ACC112 (cell line): ENCODE measurements at regions not wholly inside any gene's neighbourhood (a gene's known extent, or its start where the extent isn't known, plus 50 kb on each side); places are given as distances from the start of the nearest gene placed in this dataset.

ENCODE experiments used
- H2AFZ ChIP-seq: fragments of 200-600 bp; sonication (generic); one replicate; pipeline ENCODE4 v1.6.0; 2017; ENCODE audit warnings: antibody characterized with exemption, low read length; ENCODE audit not compliant: unreplicated experiment
- H3K27ac ChIP-seq: fragments of 200-600 bp; sonication (generic); 2 replicates; pipeline ENCODE4 v1.5.1; 2014; ENCODE audit warnings: low read depth, mild to moderate bottlenecking, antibody characterized with exemption, low read length, moderate library complexity
- H3K27me3 ChIP-seq: fragments of 200-600 bp; sonication (generic); 2 replicates; pipeline ENCODE4 v1.6.1; 2014; ENCODE audit warnings: mild to moderate bottlenecking, antibody characterized with exemption, low read length, moderate library complexity, mixed read lengths; ENCODE audit not compliant: insufficient read depth
- H3K36me3 ChIP-seq: fragments of 200-600 bp; sonication (generic); 2 replicates; pipeline ENCODE4 v1.6.1; 2016; ENCODE audit warnings: mild to moderate bottlenecking, antibody characterized with exemption, low read length, moderate library complexity, mixed read lengths; ENCODE audit not compliant: insufficient read depth
- H3K4me1 ChIP-seq: fragments of 200-600 bp; sonication (generic); one replicate; pipeline ENCODE4 v1.6.1; 2016; ENCODE audit warnings: low read length, mixed read lengths; ENCODE audit not compliant: insufficient read depth, unreplicated experiment, control insufficient read depth
- H3K4me3 ChIP-seq: fragments of 200-600 bp; sonication (generic); 2 replicates; pipeline ENCODE4 v1.5.1; 2014; ENCODE audit warnings: mild to moderate bottlenecking, low read depth, low read length
- H3K79me2 ChIP-seq: fragments of 200-600 bp; sonication (generic); one replicate; pipeline ENCODE4 v1.6.0; 2016; ENCODE audit warnings: low read length; ENCODE audit not compliant: control insufficient read depth, unreplicated experiment, insufficient read depth

DNA sequence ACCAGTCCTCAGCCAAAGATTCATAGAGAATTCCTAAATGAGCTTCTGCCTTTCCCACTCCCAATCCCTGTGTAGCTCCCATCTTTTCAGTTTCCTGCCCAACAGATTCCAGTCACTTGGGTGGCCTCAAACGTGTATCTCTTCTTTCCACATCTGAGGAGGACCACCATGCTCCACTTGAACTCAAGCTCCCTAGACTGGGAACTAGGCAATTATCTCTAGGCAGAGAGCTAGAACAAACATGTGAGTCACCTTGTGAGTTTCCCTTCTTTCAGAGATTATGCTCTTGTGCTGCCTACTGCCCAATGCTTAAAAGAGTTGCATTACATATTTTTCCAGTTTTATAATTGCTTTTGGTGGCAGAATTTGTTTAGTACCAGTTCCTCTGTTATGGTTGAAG is 178.0 kb downstream of the MDFIC start:
- Histone ChIP-seq H3K36me3 (no peaks in the 10 kb centered on the region), H3K4me3 (no peak overlapping the region), H3K79me2 (no peaks in the 10 kb centered on the region), H2AFZ (no peak overlapping the region), H3K4me1 (peaks cover 39% of the 10 kb centered on the region), H3K27ac (no peak overlapping the region), H3K27me3 (no peaks in the 10 kb centered on the region)

DNA sequence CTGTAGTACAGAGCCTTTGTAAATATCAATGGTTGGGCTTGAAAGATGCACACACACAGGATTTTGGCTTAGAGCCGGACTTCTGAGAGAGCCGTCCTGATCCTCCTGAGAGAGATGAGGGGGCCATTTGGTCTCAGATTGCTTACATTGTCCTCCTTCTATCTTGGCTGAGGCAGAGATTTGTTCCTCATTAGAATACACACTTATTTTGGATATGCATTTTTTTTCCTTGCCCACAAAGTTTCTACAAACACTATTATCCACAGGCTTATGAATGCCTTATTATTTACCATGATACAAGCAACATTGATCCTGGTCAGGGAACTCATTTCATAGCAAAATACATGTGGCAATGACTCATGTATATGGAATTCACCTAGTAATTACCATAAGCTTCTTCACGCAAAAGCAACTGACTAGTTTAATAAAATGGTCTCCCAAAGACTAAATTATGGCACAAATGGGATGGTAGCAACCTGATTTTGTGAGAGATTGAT is 175.3 kb downstream of the MDFIC start:
- peaks cover 54% of the 10 kb centered on the region for H3K4me1 ChIP-seq
- peak overlapping the region; percentile 45 for H2AFZ ChIP-seq
- no peaks in the 10 kb centered on the region for H3K79me2 ChIP-seq
- no peaks in the 10 kb centered on the region for H3K27me3 ChIP-seq
- no peaks in the 10 kb centered on the region for H3K36me3 ChIP-seq
- no peak overlapping the region for H3K4me3 ChIP-seq
- peak overlapping the region; percentile 11; the same call in 1 of the 2 replicates for H3K27ac ChIP-seq

DNA sequence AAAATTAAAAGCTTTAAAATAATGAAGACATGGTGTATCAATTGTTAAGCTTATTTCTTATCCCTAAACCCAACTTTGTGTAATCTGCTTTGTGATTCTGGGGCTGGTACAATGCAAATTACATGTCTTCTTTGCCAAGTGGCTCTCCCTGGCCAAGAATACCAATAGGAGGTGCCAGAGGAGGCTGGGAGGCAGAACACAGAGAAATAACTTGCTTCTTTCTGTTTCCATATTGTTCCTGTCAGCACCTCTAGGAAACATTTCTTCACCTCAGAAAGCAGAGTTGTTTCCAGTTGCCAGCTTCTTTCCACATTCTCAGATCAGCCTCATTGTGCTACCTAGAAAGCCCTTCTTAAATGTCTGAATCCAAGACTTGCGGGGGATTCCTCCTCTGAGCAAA is 174.4 kb downstream of the MDFIC start:
- Histone ChIP-seq H3K79me2 (no peaks in the 10 kb centered on the region), H2AFZ (no peak overlapping the region), H3K36me3 (no peaks in the 10 kb centered on the region), H3K27me3 (no peaks in the 10 kb centered on the region), H3K4me3 (no peak overlapping the region), H3K27ac (no peak overlapping the region), H3K4me1 (peaks cover 50% of the 10 kb centered on the region)

DNA sequence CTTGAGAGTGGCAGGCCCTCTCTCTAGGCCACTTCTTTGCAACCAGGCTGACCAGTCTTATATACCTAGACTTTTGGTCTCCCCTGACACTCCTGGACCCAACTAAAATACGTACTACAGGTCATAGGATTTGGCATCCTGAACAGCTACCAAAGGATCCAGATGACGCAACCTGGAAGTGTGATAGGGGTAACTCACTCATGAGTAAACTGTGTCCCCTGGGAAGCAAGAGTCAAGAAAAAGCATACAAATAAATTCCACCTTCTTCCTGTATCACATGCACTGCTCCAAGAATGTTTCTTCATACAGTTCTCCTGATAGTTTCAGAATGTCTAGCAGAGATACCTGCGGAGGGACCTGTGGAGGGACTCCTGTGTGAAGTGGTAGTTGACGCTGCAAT is 172.3 kb downstream of the MDFIC start:
- peaks cover 36% of the 10 kb centered on the region for H3K4me1 ChIP-seq
- H3K27ac ChIP-seq = peak overlapping the region; percentile 65
- H2AFZ ChIP-seq = peak overlapping the region; percentile 9
- H3K36me3 ChIP-seq = no peaks in the 10 kb centered on the region
- peak overlapping the region; percentile 22; the same call in 1 of the 2 replicates for H3K4me3 ChIP-seq
- no peaks in the 10 kb centered on the region for H3K27me3 ChIP-seq
- no peaks in the 10 kb centered on the region for H3K79me2 ChIP-seq

DNA sequence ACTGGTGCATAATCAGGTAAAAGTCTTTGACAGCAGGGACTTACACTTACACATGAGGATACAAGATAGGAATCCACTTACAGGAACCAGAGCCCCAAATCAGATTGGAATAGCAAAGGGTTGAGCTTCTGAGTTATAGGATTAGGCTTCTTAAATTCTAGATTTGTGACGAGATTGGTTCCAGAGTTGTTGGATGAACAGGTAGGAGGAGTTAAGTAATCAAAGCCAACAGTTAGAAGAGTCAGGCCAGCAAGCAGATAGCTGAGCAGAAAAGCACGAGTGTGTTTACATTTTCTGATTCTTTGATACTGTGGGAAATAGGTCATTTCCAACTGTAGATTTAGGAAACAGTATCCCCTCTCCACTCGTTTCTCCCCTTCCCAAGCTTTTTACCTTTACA is 167.0 kb downstream of the MDFIC start:
- no peak overlapping the region for H3K27ac ChIP-seq
- no peaks in the 10 kb centered on the region for H3K27me3 ChIP-seq
- H3K79me2 ChIP-seq = no peaks in the 10 kb centered on the region
- H2AFZ ChIP-seq = peak overlapping the region; percentile 39
- H3K4me1 ChIP-seq = peaks cover 25% of the 10 kb centered on the region
- H3K36me3 ChIP-seq = no peaks in the 10 kb centered on the region
- H3K4me3 ChIP-seq = no peak overlapping the region

DNA sequence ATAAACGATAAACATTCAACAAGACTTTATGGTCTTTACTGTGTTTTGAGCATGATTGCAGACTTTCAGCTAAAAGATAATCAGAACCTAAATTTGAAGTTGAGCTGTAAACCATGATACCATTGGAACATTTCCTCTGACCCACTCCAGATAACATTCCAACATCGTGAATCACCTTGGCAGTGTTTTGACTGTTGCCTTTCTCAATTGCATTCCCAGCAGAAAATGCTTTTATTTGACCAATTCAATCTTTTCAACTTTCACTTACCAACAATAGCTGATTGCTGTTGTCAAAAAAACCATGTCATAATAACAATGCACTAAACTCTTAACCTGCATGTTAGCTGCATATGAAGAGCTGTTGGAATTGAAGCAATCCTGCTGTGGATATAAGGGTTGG is 165.5 kb downstream of the MDFIC start:
- peaks cover 20% of the 10 kb centered on the region for H3K4me1 ChIP-seq
- peak overlapping the region; percentile 28 for H3K27ac ChIP-seq

DNA sequence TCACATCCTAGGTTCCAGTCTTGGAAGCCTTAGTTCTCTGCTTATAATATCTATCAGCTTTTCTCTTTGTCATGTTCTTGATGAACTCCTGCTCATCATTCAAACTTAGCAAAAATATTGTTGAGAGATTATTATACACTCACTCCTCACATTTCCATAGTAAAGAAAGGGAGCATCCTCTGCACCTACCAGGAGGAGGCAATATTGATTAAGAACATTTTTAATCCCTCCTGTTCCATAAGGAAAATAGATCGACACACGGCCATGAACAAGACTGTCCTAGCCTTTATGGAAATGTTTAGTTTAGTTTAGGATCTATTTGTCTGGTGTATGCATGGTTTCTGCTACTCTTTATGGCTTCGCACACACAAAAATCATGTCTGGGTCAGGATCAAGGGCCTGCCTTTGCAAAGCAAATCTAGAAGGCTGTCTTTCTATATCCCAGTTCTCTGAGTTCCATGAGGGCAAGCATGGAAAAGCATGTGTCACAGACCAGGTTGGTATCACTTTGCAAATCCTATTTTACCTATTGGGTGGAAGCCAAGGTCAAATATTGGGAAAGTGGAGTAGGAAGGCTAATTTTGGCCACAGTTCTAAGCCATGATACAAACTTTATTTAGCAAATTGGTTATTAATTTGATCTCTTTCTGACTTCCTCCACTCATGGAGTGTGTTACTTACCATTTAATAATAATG is 164.4 kb downstream of the MDFIC start:
- no peak overlapping the region for H2AFZ ChIP-seq
- H3K36me3 ChIP-seq = no peaks in the 10 kb centered on the region
- H3K27ac ChIP-seq = no peak overlapping the region
- no peaks in the 10 kb centered on the region for H3K79me2 ChIP-seq
- no peak overlapping the region for H3K4me3 ChIP-seq
- H3K4me1 ChIP-seq = peaks cover 20% of the 10 kb centered on the region
- H3K27me3 ChIP-seq = no peaks in the 10 kb centered on the region

More for the DNA sequence above, 165.5 kb downstream of the MDFIC start:
- no peaks in the 10 kb centered on the region for H3K79me2 ChIP-seq
- no peak overlapping the region for H2AFZ ChIP-seq
- H3K4me3 ChIP-seq = peak overlapping the region; percentile 2; the same call in 1 of the 2 replicates
- no peaks in the 10 kb centered on the region for H3K27me3 ChIP-seq
- no peaks in the 10 kb centered on the region for H3K36me3 ChIP-seq

DNA sequence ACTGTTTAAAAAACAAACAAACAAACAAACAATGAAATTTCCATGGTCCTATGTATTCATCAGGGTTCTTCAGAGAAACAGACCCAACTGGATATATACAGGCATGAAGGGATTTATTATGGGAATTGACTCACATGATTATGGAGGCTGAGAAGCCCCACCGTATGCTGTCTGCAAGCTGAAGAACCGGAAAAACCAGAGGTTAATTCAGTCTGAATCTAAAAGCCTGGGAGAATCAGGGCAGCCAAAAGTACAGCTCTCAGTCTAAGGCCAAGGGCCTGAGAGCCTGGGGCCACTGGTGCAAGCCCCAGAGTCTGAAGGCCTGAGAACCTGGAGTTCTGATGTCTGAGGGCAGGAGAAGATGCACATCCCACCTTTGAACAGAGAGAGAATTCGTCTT is 163.5 kb downstream of the MDFIC start:
- no peak overlapping the region for H2AFZ ChIP-seq
- no peak overlapping the region for H3K4me3 ChIP-seq

DNA sequence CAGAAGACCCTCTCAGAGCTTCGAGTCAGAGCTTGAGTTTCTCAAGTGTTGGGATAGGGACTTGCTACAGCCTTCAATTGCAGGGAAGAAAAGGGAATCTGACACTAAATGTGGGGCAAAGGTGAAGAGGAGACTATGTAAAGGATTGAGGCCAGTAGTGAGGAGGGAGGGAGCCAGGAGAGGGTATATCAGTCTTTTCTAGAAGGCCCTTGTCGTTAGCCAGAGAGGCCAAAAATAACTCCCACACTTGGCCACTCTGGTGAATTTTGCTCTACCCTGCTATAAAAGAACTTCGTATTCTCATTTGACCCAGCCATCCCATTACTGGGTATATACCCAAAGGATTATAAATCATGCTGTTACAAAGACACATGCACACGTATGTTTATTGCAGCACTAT is 162.0 kb downstream of the MDFIC start:
- no peaks in the 10 kb centered on the region for H3K36me3 ChIP-seq
- H3K4me1 ChIP-seq = peaks cover 20% of the 10 kb centered on the region
- no peaks in the 10 kb centered on the region for H3K27me3 ChIP-seq
- H2AFZ ChIP-seq = no peak overlapping the region
- no peak overlapping the region for H3K4me3 ChIP-seq
- H3K79me2 ChIP-seq = no peaks in the 10 kb centered on the region
- no peak overlapping the region for H3K27ac ChIP-seq

More for the DNA sequence above, 163.5 kb downstream of the MDFIC start:
- Histone ChIP-seq H3K36me3 (no peaks in the 10 kb centered on the region), H3K27ac (no peak overlapping the region), H3K79me2 (no peaks in the 10 kb centered on the region), H3K27me3 (no peaks in the 10 kb centered on the region), H3K4me1 (peaks cover 20% of the 10 kb centered on the region)

DNA sequence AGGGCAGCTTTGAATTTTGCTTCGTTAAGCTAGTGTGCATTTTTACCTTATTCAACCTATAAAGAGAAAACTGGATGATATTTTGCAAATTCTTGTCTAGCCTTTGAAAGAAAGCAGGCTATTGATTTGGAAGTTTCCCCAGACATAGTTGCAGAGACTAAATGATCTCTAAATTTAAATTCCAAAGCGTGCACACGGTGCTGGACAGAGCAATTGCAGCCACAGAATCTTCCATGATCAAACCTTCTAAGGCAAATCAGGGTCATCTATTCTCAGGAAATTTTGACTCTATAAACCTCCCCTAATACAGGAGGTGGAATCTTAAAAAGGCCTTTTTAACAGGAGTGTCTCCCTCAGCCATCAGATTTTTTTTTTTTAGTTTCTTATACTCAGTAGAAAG is 159.9 kb downstream of the MDFIC start:
- H3K27me3 ChIP-seq = no peaks in the 10 kb centered on the region
- no peaks in the 10 kb centered on the region for H3K79me2 ChIP-seq
- no peak overlapping the region for H2AFZ ChIP-seq

DNA sequence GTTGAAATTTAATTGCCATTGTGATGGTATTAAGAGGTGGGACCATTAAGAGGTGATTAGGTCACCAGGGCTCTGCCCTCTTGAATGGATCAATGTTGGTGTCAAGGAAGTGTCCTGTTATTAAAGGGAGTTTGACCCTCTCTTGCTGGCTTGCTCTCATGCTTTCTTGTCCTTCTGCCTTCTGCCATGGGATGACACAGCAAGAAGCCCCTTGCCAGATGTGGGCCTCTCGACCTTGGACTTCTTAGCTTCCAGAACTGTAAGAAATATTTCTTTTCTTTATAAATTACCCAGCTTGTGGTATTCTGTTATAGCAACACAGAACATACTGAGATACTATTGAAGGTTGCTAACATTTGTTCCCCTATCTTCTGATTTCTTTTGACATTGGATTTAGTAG is 157.0 kb downstream of the MDFIC start:
- H3K27ac ChIP-seq = no peak overlapping the region
- H3K36me3 ChIP-seq = no peaks in the 10 kb centered on the region
- no peak overlapping the region for H2AFZ ChIP-seq
- no peaks in the 10 kb centered on the region for H3K27me3 ChIP-seq
- peaks cover 4% of the 10 kb centered on the region for H3K4me1 ChIP-seq
- no peak overlapping the region for H3K4me3 ChIP-seq
- no peaks in the 10 kb centered on the region for H3K79me2 ChIP-seq

More for the DNA sequence above, 159.9 kb downstream of the MDFIC start:
- Histone ChIP-seq H3K4me3 (no peak overlapping the region), H3K4me1 (peaks cover 9% of the 10 kb centered on the region), H3K36me3 (no peaks in the 10 kb centered on the region), H3K27ac (no peak overlapping the region)
